Loucy (cell line): ENCODE measurements at regions not wholly inside any gene's neighbourhood (a gene's known extent, or its start where the extent isn't known, plus 50 kb on each side); places are given as distances from the start of the nearest gene placed in this dataset.

ENCODE experiments used
- H2AFZ ChIP-seq: fragments of 200-600 bp; sonication (generic); 2 replicates; pipeline ENCODE4 v1.6.0; 2016; ENCODE audit warnings: antibody characterized with exemption, mild to moderate bottlenecking, low read length, moderate library complexity
- H3F3A ChIP-seq: fragments of 200-600 bp; 2 replicates; pipeline ENCODE4 v1.6.0; 2016; ENCODE audit warnings: antibody characterized with exemption, low read depth, mild to moderate bottlenecking
- H3K27me3 ChIP-seq: fragments of 200-600 bp; sonication (generic); 2 replicates; pipeline ENCODE4 v1.6.1; 2014; ENCODE audit warnings: low read length, mild to moderate bottlenecking; ENCODE audit not compliant: insufficient read depth, poor library complexity, severe bottlenecking
- H3K36me3 ChIP-seq: fragments of 200-600 bp; sonication (generic); 2 replicates; pipeline ENCODE4 v1.6.1; 2016; ENCODE audit warnings: low read length; ENCODE audit not compliant: insufficient read depth
- H3K4me1 ChIP-seq: fragments of 200-600 bp; sonication (generic); 2 replicates; pipeline ENCODE4 v1.5.1; 2014; ENCODE audit warnings: low read length, mild to moderate bottlenecking; ENCODE audit not compliant: insufficient read depth, poor library complexity, severe bottlenecking
- H3K4me2 ChIP-seq: fragments of 200-600 bp; sonication (generic); 2 replicates; pipeline ENCODE4 v1.6.0; 2014; ENCODE audit warnings: antibody characterized with exemption, low read length, low read depth, mild to moderate bottlenecking; ENCODE audit not compliant: poor library complexity, severe bottlenecking
- H3K4me3 ChIP-seq: fragments of 200-600 bp; sonication (generic); 2 replicates; pipeline ENCODE4 v1.5.1; 2014; ENCODE audit warnings: low read length, mild to moderate bottlenecking, mixed read lengths; ENCODE audit not compliant: poor library complexity, severe bottlenecking
- H3K79me2 ChIP-seq: fragments of 200-600 bp; sonication (generic); 2 replicates; pipeline ENCODE4 v1.6.1; 2014; ENCODE audit warnings: low read length; ENCODE audit not compliant: insufficient read depth
- H3K9ac ChIP-seq: fragments of 200-600 bp; sonication (generic); 2 replicates; pipeline ENCODE4 v1.6.0; 2014; ENCODE audit warnings: mild to moderate bottlenecking, low read depth, low read length, moderate library complexity; ENCODE audit not compliant: poor library complexity, severe bottlenecking
- H3K9me2 ChIP-seq: fragments of 200-600 bp; sonication (generic); replicated peaks from 2 replicates; pipeline ENCODE4 v1.6.1; 2016; ENCODE audit warnings: low read depth, low read length, mixed read lengths
- H3K9me3 ChIP-seq: fragments of 200-600 bp; sonication (generic); 2 replicates; pipeline ENCODE4 v1.6.1; 2014; ENCODE audit warnings: mild to moderate bottlenecking, antibody characterized with exemption, low read length, low read depth; ENCODE audit not compliant: insufficient read depth
- H4K20me1 ChIP-seq: fragments of 200-600 bp; sonication (generic); 2 replicates; pipeline ENCODE4 v1.6.0; 2014; ENCODE audit warnings: antibody characterized with exemption, low read length, mild to moderate bottlenecking; ENCODE audit not compliant: insufficient read depth, poor library complexity, severe bottlenecking
- EZH2phosphoT487 ChIP-seq: fragments of 200-600 bp; IDR thresholded peaks from 2 replicates; pipeline ENCODE4 v1.6.1; 2018; ENCODE audit warnings: antibody characterized with exemption, mild to moderate bottlenecking, moderate library complexity, borderline replicate concordance
- TF ChIP-seq, protein P1 (sequence below): fragments of 200-600 bp; sonication (generic); conservative IDR thresholded peaks from 2 replicates; pipeline ENCODE4 v1.5.1; 2014; ENCODE audit warnings: mild to moderate bottlenecking, antibody characterized with exemption, low read length

DNA sequence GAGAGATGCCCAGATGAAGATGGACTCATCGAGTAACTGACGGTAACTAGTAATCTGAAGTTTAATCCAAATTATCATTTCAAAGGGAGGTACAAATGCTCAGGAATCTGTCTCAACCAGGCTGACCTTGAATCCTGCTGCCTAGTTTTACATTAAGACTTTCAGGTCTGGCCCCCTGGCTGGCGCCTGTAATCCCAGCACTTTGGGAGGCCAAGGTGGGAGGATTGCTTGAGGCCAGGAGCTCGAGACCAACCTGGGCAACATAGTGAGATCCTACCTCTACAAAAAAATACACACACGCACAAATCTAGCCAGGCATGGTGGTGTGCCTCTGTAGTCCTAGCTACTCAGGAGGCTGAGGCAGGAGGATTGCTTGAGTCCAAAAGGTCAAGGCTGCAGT is 95.7 kb upstream of the AKT3 start:
- no peaks in the 10 kb centered on the region for H3K79me2 ChIP-seq
- H4K20me1 ChIP-seq: no peaks in the 10 kb centered on the region
- no peaks in the 10 kb centered on the region for H3K9me2 ChIP-seq
- no peaks in the 10 kb centered on the region for H3K9me3 ChIP-seq
- H3K9ac ChIP-seq: no peak overlapping the region
- H3K4me1 ChIP-seq: no peaks in the 10 kb centered on the region
- no peaks in the 10 kb centered on the region for H3K36me3 ChIP-seq
- H3K4me2 ChIP-seq: no peak overlapping the region
- no peak overlapping the region for H3K4me3 ChIP-seq
- no peaks in the 10 kb centered on the region for H3F3A ChIP-seq
- no peak for TF ChIP-seq EZH2phosphoT487
- TF ChIP-seq, protein P1, sequence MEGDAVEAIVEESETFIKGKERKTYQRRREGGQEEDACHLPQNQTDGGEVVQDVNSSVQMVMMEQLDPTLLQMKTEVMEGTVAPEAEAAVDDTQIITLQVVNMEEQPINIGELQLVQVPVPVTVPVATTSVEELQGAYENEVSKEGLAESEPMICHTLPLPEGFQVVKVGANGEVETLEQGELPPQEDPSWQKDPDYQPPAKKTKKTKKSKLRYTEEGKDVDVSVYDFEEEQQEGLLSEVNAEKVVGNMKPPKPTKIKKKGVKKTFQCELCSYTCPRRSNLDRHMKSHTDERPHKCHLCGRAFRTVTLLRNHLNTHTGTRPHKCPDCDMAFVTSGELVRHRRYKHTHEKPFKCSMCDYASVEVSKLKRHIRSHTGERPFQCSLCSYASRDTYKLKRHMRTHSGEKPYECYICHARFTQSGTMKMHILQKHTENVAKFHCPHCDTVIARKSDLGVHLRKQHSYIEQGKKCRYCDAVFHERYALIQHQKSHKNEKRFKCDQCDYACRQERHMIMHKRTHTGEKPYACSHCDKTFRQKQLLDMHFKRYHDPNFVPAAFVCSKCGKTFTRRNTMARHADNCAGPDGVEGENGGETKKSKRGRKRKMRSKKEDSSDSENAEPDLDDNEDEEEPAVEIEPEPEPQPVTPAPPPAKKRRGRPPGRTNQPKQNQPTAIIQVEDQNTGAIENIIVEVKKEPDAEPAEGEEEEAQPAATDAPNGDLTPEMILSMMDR: no peak
- no peaks in the 10 kb centered on the region for H3K27me3 ChIP-seq
- H2AFZ ChIP-seq: no peak overlapping the region

DNA sequence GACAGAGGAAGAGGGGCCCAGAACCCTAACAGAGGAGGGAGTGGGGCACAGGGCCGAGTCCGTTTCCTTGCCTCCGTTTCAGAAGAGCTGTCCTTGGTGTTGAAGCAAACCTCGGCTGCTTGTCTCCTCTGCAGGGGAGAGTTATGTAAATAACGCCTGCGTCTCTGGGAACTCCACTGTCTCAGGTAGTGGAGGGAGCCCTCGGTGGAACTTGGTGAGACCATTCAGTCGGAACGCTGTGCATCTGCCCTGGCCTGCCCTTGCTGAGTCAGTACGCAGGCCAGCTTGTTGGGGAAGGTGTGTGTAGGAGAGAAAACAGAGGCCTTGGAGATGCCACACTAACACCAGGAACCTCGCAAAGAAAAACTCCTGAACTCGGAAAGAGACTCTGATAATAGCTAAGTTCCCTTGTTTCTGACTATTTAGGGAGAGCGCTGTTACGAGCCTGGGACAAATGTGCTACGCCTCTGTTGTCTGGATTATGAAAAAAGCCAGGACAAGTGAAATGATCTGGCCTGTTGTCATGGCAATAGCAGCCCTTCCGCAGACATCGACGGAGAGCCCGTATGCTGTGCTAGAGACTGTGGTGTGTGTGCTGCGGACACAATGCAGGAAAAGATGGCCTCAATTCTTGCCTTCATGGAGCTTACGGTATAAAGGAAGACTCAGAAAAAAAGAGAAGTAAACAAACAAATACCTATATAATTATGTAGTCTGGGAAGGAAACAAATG is 94.6 kb upstream of the AKT3 start:
- Histone ChIP-seq H3K4me2 (no peak overlapping the region), H2AFZ (no peak overlapping the region), H3K27me3 (no peaks in the 10 kb centered on the region), H3K4me1 (no peaks in the 10 kb centered on the region), H3K9ac (no peak overlapping the region), H3K79me2 (no peaks in the 10 kb centered on the region), H3K9me2 (no peaks in the 10 kb centered on the region), H3K36me3 (no peaks in the 10 kb centered on the region), H4K20me1 (no peaks in the 10 kb centered on the region), H3K4me3 (no peak overlapping the region), H3F3A (no peaks in the 10 kb centered on the region), H3K9me3 (no peaks in the 10 kb centered on the region)
- TF ChIP-seq, protein P1: no peak
- TF ChIP-seq EZH2phosphoT487: no peak

DNA sequence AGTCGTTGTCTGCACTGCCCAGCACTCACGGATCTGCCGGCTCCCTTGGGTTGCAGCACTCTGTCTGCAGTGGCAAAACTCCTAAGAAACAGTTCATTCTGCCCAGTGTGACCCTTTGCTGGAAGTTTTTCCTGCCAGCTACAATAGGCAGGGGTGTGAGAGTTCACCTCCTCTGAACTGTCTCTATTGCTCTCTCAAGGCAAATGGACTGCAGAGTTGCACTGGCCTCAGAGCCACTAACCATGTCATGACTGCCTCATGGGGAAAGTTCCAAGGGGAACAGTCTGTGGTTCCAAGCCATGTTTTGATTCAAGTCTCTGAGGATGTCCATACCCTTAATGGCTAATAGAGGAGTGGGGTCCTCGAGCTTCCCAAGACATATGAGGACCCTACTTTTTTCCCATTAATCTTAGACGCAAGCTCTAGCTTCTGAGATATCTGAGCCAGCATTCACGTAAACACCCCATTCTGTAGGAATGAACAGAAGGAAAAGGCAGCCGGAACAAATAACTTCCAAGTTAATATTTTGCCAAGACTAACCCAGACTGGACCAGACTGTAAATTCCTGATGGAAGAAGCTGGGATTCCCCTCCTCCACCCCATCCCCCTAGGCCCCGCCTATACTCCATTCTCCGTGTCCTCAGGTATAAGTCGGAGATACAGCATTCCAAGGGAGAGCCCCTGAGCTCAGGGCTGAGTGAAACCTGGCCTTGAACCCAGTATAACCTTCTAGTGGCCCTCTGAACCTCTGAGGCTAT is 93.8 kb upstream of the AKT3 start:
- H3F3A ChIP-seq: no peaks in the 10 kb centered on the region
- H3K79me2 ChIP-seq: no peaks in the 10 kb centered on the region
- no peak overlapping the region for H3K4me2 ChIP-seq
- TF ChIP-seq, protein P1: no peak
- TF ChIP-seq EZH2phosphoT487: no peak
- no peaks in the 10 kb centered on the region for H3K9me3 ChIP-seq
- no peak overlapping the region for H3K4me3 ChIP-seq
- H4K20me1 ChIP-seq: no peaks in the 10 kb centered on the region
- no peak overlapping the region for H2AFZ ChIP-seq
- H3K4me1 ChIP-seq: no peaks in the 10 kb centered on the region
- H3K27me3 ChIP-seq: no peaks in the 10 kb centered on the region
- H3K36me3 ChIP-seq: no peaks in the 10 kb centered on the region
- no peaks in the 10 kb centered on the region for H3K9me2 ChIP-seq
- H3K9ac ChIP-seq: no peak overlapping the region
